T-helper 1 cell treated with Interleukin-12 subunit alpha and Interleukin-12 subunit beta and Interleukin-4 antibody, amounts not matched to agents 30 ng/mL and 1 ng/mL, for 36 hours (primary cell): ENCODE measurements at regions not wholly inside any gene's neighbourhood (a gene's known extent, or its start where the extent isn't known, plus 50 kb on each side); places are given as distances from the start of the nearest gene placed in this dataset.

Experiments used
- intact Hi-C: fragments of 100-400 bp; cut with micrococcal nuclease; formaldehyde crosslinking; loops from one replicate; pipeline ENCODE4 v1.15.1; 2024

- intact Hi-C loops: no loop called here
Measured at GRCh38 chr3:94965867-94966475, 903.1 kb downstream of the NSUN3 start.

GRCh38 chr3:94967196-94967595, 904.3 kb downstream of the NSUN3 start:
- intact Hi-C loops: no loop called here

- intact Hi-C loops: no loop called here
Measured at GRCh38 chr3:94968519-94968918, 905.7 kb downstream of the NSUN3 start.

- intact Hi-C loops: no loop called here
Measured at GRCh38 chr3:94972066-94972465, 909.2 kb downstream of the NSUN3 start.

GRCh38 chr3:94978084-94978483, 915.2 kb downstream of the NSUN3 start:
- intact Hi-C loops: no loop called here

GRCh38 chr3:94985778-94986177, 922.9 kb downstream of the NSUN3 start:
- intact Hi-C loops: no loop called here

GRCh38 chr3:94990952-94991705, 928.3 kb downstream of the NSUN3 start:
- intact Hi-C loops: no loop called here

GRCh38 chr3:94996743-94997142, 933.9 kb downstream of the NSUN3 start:
- intact Hi-C loops: no loop called here

GRCh38 chr3:95002438-95003046, 939.7 kb downstream of the NSUN3 start:
- intact Hi-C loops: no loop called here

- intact Hi-C loops: no loop called here
Measured at GRCh38 chr3:95028688-95029087, 965.8 kb downstream of the NSUN3 start.

- intact Hi-C loops: no loop called here
Measured at GRCh38 chr3:95029644-95030043, 966.8 kb downstream of the NSUN3 start.

GRCh38 chr3:95036526-95037021, 973.7 kb downstream of the NSUN3 start:
- intact Hi-C loops: no loop called here

GRCh38 chr3:95037097-95037496, 974.2 kb downstream of the NSUN3 start:
- intact Hi-C loops: no loop called here

GRCh38 chr3:95037927-95038326, 975.1 kb downstream of the NSUN3 start:
- intact Hi-C loops: no loop called here

- intact Hi-C loops: no loop called here
Measured at GRCh38 chr3:95044101-95044500, 981.2 kb downstream of the NSUN3 start.

- intact Hi-C loops: no loop called here
Measured at GRCh38 chr3:95048564-95048963, 985.7 kb downstream of the NSUN3 start.

- intact Hi-C loops: no loop called here
Measured at GRCh38 chr3:95049841-95050240, 987.0 kb downstream of the NSUN3 start.

- intact Hi-C loops: no loop called here
Measured at GRCh38 chr3:95055288-95055687, 992.4 kb downstream of the NSUN3 start.

GRCh38 chr3:95082191-95082590, 1019.3 kb downstream of the NSUN3 start:
- intact Hi-C loops: no loop called here

- intact Hi-C loops: no loop called here
Measured at GRCh38 chr3:95084738-95085137, 1021.9 kb downstream of the NSUN3 start.

- intact Hi-C loops: no loop called here
Measured at GRCh38 chr3:95088464-95088863, 1025.6 kb downstream of the NSUN3 start.

GRCh38 chr3:95097493-95097892, 1034.6 kb downstream of the NSUN3 start:
- intact Hi-C loops: no loop called here

- intact Hi-C loops: no loop called here
Measured at GRCh38 chr3:95120921-95121320, 1058.1 kb downstream of the NSUN3 start.
